ENCODE measurements at regions not wholly inside any gene's neighbourhood (a gene's known extent, or its start where the extent isn't known, plus 50 kb on each side); places are given as distances from the start of the nearest gene placed in this dataset.
A peak's percentile ranks its signal among the peaks of the same experiment; 100 is the strongest.

GRCh38 chr17:69967910-69968411 is 107.1 kb upstream of the KCNJ16 start:
- no peak overlapping the region for H3K14ac ChIP-seq (ENCODE audit: low read length)
- no peak overlapping the region for H2AK5ac ChIP-seq (ENCODE audit: low read length)
- no peak overlapping the region for H2BK120ac ChIP-seq (ENCODE audit: insufficient read depth, low read length, poor library complexity)
- no peaks in the 10 kb centered on the region for H3K4me1 ChIP-seq (ENCODE audit: control insufficient read depth in 1 of 2, insufficient read depth in 2 of 2, low read length in 2 of 2)
- no peak overlapping the region for H4K91ac ChIP-seq (ENCODE audit: low read depth, low read length)
- no peak overlapping the region for H2AFZ ChIP-seq (ENCODE audit: insufficient read depth, low read length, poor library complexity)
- H3K4me2 ChIP-seq (ENCODE audit: low read length), result no peak overlapping the region
- no peaks in the 10 kb centered on the region for H3K27me3 ChIP-seq (ENCODE audit: insufficient read depth, low read length)
- no peak overlapping the region for H3K4me3 ChIP-seq (ENCODE audit: low read depth, low read length)
- H2BK12ac ChIP-seq (ENCODE audit: low read length), result no peak overlapping the region
- H3K9ac ChIP-seq (ENCODE audit: low read length), result no peak overlapping the region
- H4K12ac ChIP-seq (ENCODE audit: low read depth, low read length), result no peak overlapping the region
- no peak overlapping the region for H3K4ac ChIP-seq (ENCODE audit: low read depth, low read length)
- H3K9me3 ChIP-seq (ENCODE audit: insufficient read depth, low read depth, low read length), result no peaks in the 10 kb centered on the region
- H4K8ac ChIP-seq (ENCODE audit: low read depth, low read length), result no peak overlapping the region
- no peak overlapping the region for H2BK5ac ChIP-seq (ENCODE audit: low read depth, low read length, poor library complexity)
- no peaks in the 10 kb centered on the region for H3K36me3 ChIP-seq (ENCODE audit: control insufficient read depth in 1 of 2, insufficient read depth in 2 of 2, low read length in 2 of 2)
- WGBS (ENCODE audit: extremely low coverage, insufficient coverage, insufficient read length), result no CpG with 5 or more reads among the region's 3 CpGs
- no peak overlapping the region for H3K27ac ChIP-seq (ENCODE audit: low read depth, low read length)
- no peaks in the 10 kb centered on the region for H3K79me1 ChIP-seq (ENCODE audit: low read length)
- no peak overlapping the region for H3K23ac ChIP-seq (ENCODE audit: low read length)
- H3K79me2 ChIP-seq (ENCODE audit: control insufficient read depth, insufficient read depth, low read length, poor library complexity), result no peaks in the 10 kb centered on the region
- DNase-seq, result no peak
- no peak overlapping the region for H3K18ac ChIP-seq (ENCODE audit: low read length)

- Histone ChIP-seq H3K79me1 (ENCODE audit: low read length) (no peaks in the 10 kb centered on the region), H2BK12ac (ENCODE audit: low read length) (no peak overlapping the region), H3K9ac (ENCODE audit: low read length) (no peak overlapping the region), H3K79me2 (ENCODE audit: control insufficient read depth, insufficient read depth, low read length, poor library complexity) (no peaks in the 10 kb centered on the region), H2BK120ac (ENCODE audit: insufficient read depth, low read length, poor library complexity) (no peak overlapping the region), H3K4ac (ENCODE audit: low read depth, low read length) (no peak overlapping the region), H4K12ac (ENCODE audit: low read depth, low read length) (no peak overlapping the region), H3K14ac (ENCODE audit: low read length) (no peak overlapping the region), H3K18ac (ENCODE audit: low read length) (no peak overlapping the region), H2AFZ (ENCODE audit: insufficient read depth, low read length, poor library complexity) (no peak overlapping the region), H3K27ac (ENCODE audit: low read depth, low read length) (no peak overlapping the region), H3K4me3 (ENCODE audit: low read depth, low read length) (no peak overlapping the region), H4K8ac (ENCODE audit: low read depth, low read length) (no peak overlapping the region), H3K23ac (ENCODE audit: low read length) (no peak overlapping the region), H3K27me3 (ENCODE audit: insufficient read depth, low read length) (no peaks in the 10 kb centered on the region), H3K4me1 (ENCODE audit: control insufficient read depth in 1 of 2, insufficient read depth in 2 of 2, low read length in 2 of 2) (no peaks in the 10 kb centered on the region), H3K9me3 (ENCODE audit: insufficient read depth, low read depth, low read length) (peaks cover 3% of the 10 kb centered on the region), H3K36me3 (ENCODE audit: control insufficient read depth in 1 of 2, insufficient read depth in 2 of 2, low read length in 2 of 2) (no peaks in the 10 kb centered on the region), H3K4me2 (ENCODE audit: low read length) (no peak overlapping the region), H4K91ac (ENCODE audit: low read depth, low read length) (no peak overlapping the region), H2BK5ac (ENCODE audit: low read depth, low read length, poor library complexity) (no peak overlapping the region), H2AK5ac (ENCODE audit: low read length) (no peak overlapping the region)
- WGBS (ENCODE audit: extremely low coverage, insufficient coverage, insufficient read length), result no CpG with 5 or more reads among the region's 2 CpGs
- DNase-seq, result peak in 1 of 2 donors; percentile 31
Observed at GRCh38 chr17:69969897-69970296, 105.1 kb upstream of the KCNJ16 start.

GRCh38 chr17:69972251-69972650 is 102.8 kb upstream of the KCNJ16 start:
- Histone ChIP-seq H3K9me3 (ENCODE audit: insufficient read depth, low read depth, low read length) (peaks cover 3% of the 10 kb centered on the region), H3K9ac (ENCODE audit: low read length) (no peak overlapping the region), H3K23ac (ENCODE audit: low read length) (no peak overlapping the region), H3K4me2 (ENCODE audit: low read length) (no peak overlapping the region), H3K27me3 (ENCODE audit: insufficient read depth, low read length) (no peaks in the 10 kb centered on the region), H3K18ac (ENCODE audit: low read length) (no peak overlapping the region), H2AK5ac (ENCODE audit: low read length) (no peak overlapping the region), H2BK12ac (ENCODE audit: low read length) (no peak overlapping the region), H2BK5ac (ENCODE audit: low read depth, low read length, poor library complexity) (no peak overlapping the region), H2BK120ac (ENCODE audit: insufficient read depth, low read length, poor library complexity) (no peak overlapping the region), H3K4me3 (ENCODE audit: low read depth, low read length) (no peak overlapping the region), H3K36me3 (ENCODE audit: control insufficient read depth in 1 of 2, insufficient read depth in 2 of 2, low read length in 2 of 2) (no peaks in the 10 kb centered on the region), H4K8ac (ENCODE audit: low read depth, low read length) (no peak overlapping the region), H3K27ac (ENCODE audit: low read depth, low read length) (no peak overlapping the region), H3K79me2 (ENCODE audit: control insufficient read depth, insufficient read depth, low read length, poor library complexity) (no peaks in the 10 kb centered on the region), H3K4ac (ENCODE audit: low read depth, low read length) (no peak overlapping the region), H2AFZ (ENCODE audit: insufficient read depth, low read length, poor library complexity) (no peak overlapping the region), H3K14ac (ENCODE audit: low read length) (no peak overlapping the region), H3K79me1 (ENCODE audit: low read length) (no peaks in the 10 kb centered on the region), H4K12ac (ENCODE audit: low read depth, low read length) (no peak overlapping the region), H3K4me1 (ENCODE audit: control insufficient read depth in 1 of 2, insufficient read depth in 2 of 2, low read length in 2 of 2) (no peaks in the 10 kb centered on the region), H4K91ac (ENCODE audit: low read depth, low read length) (no peak overlapping the region)
- DNase-seq, result peak; percentile 48 to 91
- no CpG with 5 or more reads among the region's 1 CpG for WGBS (ENCODE audit: extremely low coverage, insufficient coverage, insufficient read length)

GRCh38 chr17:69975808-69976207 is 99.2 kb upstream of the KCNJ16 start:
- WGBS (ENCODE audit: extremely low coverage, insufficient coverage, insufficient read length), result no CpG with 5 or more reads among the region's 1 CpG
- H3K36me3 ChIP-seq (ENCODE audit: control insufficient read depth in 1 of 2, insufficient read depth in 2 of 2, low read length in 2 of 2), result no peaks in the 10 kb centered on the region
- no peak overlapping the region for H3K4me3 ChIP-seq (ENCODE audit: low read depth, low read length)
- H4K8ac ChIP-seq (ENCODE audit: low read depth, low read length), result no peak overlapping the region
- H2AFZ ChIP-seq (ENCODE audit: insufficient read depth, low read length, poor library complexity), result no peak overlapping the region
- no peak overlapping the region for H4K12ac ChIP-seq (ENCODE audit: low read depth, low read length)
- no peaks in the 10 kb centered on the region for H3K79me1 ChIP-seq (ENCODE audit: low read length)
- H4K91ac ChIP-seq (ENCODE audit: low read depth, low read length), result no peak overlapping the region
- H3K27ac ChIP-seq (ENCODE audit: low read depth, low read length), result no peak overlapping the region
- no peak overlapping the region for H3K9ac ChIP-seq (ENCODE audit: low read length)
- no peaks in the 10 kb centered on the region for H3K4me1 ChIP-seq (ENCODE audit: control insufficient read depth in 1 of 2, insufficient read depth in 2 of 2, low read length in 2 of 2)
- H2BK12ac ChIP-seq (ENCODE audit: low read length), result no peak overlapping the region
- no peaks in the 10 kb centered on the region for H3K27me3 ChIP-seq (ENCODE audit: insufficient read depth, low read length)
- no peak overlapping the region for H2AK5ac ChIP-seq (ENCODE audit: low read length)
- no peak overlapping the region for H2BK120ac ChIP-seq (ENCODE audit: insufficient read depth, low read length, poor library complexity)
- H3K4ac ChIP-seq (ENCODE audit: low read depth, low read length), result no peak overlapping the region
- H3K9me3 ChIP-seq (ENCODE audit: insufficient read depth, low read depth, low read length), result peaks cover 3% of the 10 kb centered on the region
- no peaks in the 10 kb centered on the region for H3K79me2 ChIP-seq (ENCODE audit: control insufficient read depth, insufficient read depth, low read length, poor library complexity)
- H3K18ac ChIP-seq (ENCODE audit: low read length), result no peak overlapping the region
- H3K4me2 ChIP-seq (ENCODE audit: low read length), result no peak overlapping the region
- H2BK5ac ChIP-seq (ENCODE audit: low read depth, low read length, poor library complexity), result no peak overlapping the region
- H3K23ac ChIP-seq (ENCODE audit: low read length), result no peak overlapping the region
- no peak for DNase-seq
- no peak overlapping the region for H3K14ac ChIP-seq (ENCODE audit: low read length)
